Astrocyte of the cerebellum (primary cell): ENCODE measurements at regions not wholly inside any gene's neighbourhood (a gene's known extent, or its start where the extent isn't known, plus 50 kb on each side); places are given as distances from the start of the nearest gene placed in this dataset.

ENCODE experiments used
- DNase-seq: peaks from one replicate; pipeline ENCODE4 v3.0.0-alpha.2; 2011; ENCODE audit warnings: low read depth
- H3K4me3 ChIP-seq: 2 replicates; pipeline ENCODE4 v1.5.1; 2011; ENCODE audit warnings: mild to moderate bottlenecking, low read depth, low read length, moderate library complexity
- in situ Hi-C: cut with HindIII; loops from 2 replicates; pipeline ENCODE4 v1.10.0; 2017; ENCODE audit warnings: low sequenced_read_pairs
- TF ChIP-seq, protein P1 (sequence below): IDR thresholded peaks from 2 replicates; pipeline ENCODE4 v1.5.1; 2012; ENCODE audit warnings: low read length, low read depth, moderate library complexity, mild to moderate bottlenecking; ENCODE audit errors: missing control alignments

DNA sequence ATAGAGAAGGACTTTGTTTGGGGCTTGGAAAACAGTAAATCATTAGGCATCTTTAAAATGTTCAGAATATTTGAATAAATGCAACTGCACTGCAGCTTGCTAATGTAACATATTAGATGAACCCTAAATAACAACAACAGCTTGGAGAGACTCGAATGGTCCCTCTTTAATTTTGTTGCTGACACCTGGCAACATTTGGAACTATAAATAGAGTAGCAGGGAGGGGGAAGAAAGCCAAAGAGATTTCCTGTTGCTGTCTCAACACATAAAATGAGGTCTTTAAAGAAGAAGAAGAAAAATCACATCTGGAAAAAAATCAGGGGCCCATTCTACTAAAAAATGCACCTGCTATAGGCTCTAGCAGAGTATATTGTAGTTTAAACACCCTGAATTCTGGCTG, 49.9 kb upstream of the DPPA4 start:
- H3K4me3 ChIP-seq, result no peak overlapping the region
- DNase-seq, result no peak
- in situ Hi-C loops, result no loop called here
- TF ChIP-seq, protein P1, sequence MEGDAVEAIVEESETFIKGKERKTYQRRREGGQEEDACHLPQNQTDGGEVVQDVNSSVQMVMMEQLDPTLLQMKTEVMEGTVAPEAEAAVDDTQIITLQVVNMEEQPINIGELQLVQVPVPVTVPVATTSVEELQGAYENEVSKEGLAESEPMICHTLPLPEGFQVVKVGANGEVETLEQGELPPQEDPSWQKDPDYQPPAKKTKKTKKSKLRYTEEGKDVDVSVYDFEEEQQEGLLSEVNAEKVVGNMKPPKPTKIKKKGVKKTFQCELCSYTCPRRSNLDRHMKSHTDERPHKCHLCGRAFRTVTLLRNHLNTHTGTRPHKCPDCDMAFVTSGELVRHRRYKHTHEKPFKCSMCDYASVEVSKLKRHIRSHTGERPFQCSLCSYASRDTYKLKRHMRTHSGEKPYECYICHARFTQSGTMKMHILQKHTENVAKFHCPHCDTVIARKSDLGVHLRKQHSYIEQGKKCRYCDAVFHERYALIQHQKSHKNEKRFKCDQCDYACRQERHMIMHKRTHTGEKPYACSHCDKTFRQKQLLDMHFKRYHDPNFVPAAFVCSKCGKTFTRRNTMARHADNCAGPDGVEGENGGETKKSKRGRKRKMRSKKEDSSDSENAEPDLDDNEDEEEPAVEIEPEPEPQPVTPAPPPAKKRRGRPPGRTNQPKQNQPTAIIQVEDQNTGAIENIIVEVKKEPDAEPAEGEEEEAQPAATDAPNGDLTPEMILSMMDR, result no peak
